ENCODE measurements at regions not wholly inside any gene's neighbourhood (a gene's known extent, or its start where the extent isn't known, plus 50 kb on each side); places are given as distances from the start of the nearest gene placed in this dataset.

DNA sequence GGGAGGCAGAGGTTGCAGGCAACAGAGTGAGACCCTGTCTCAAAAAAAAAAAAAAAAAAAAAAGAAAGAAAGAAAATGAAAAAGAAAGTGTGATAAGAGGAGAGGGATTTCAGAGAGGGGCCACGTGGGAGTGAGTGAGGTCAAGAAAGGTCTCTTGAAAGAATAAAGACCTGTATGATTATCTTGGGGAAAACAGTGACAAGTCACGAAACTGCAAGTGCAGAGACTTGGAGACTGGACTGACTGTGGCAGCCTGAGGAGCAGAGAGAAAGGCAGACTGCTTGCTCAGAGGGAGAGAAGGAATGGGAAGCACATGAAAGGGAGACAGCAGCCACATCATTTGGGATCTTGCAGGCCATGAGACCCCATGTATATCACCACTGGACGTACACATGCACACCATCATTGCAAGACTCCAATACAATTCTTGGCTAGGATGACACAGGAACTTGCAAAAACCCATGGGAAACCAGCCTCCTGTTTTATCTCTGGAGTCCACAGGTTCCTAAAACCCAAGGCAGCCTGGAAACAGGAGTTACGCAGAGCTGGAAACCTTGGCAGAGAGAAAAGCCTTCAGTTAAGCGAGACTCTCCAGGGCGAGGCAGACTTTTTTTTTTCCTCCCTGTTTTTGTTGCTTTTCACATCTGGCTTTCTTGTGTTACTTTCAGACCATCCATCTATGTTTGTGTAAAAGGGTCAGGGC is 207.0 kb upstream of the TBL1X start:
- H3K9ac ChIP-seq (ENCODE audit: low read length), result no peak overlapping the region
- no peak overlapping the region for H3K27ac ChIP-seq (ENCODE audit: low read length)
- H3K9me2 ChIP-seq (replicated peaks; ENCODE audit: low read length), result no peaks in the 10 kb centered on the region
- no peaks in the 10 kb centered on the region for H3K79me2 ChIP-seq (ENCODE audit: low read length)
- H3K4me1 ChIP-seq (ENCODE audit: insufficient read depth, low read length), result no peaks in the 10 kb centered on the region
- ChIA-PET CTCF (no interaction called here), POLR2A (ENCODE audit: unreplicated experiment) (no interaction called here)
- intact Hi-C loops (cut with micrococcal nuclease), result no loop called here
- DNase-seq (no peak), ATAC-seq (no peak)
- no peak overlapping the region for H3K4me3 ChIP-seq (ENCODE audit: low read length)
- H4K20me1 ChIP-seq (ENCODE audit: low read length), result no peaks in the 10 kb centered on the region
- H3K4me2 ChIP-seq (ENCODE audit: low read length), result no peak overlapping the region
- TF ChIP-seq EZH2phosphoT487 (IDR thresholded peaks at IDR 0.05; ENCODE audit: borderline replicate concordance, low read length), result no peak
- no peak for TF ChIP-seq EZH2 (IDR thresholded peaks at IDR 0.05; ENCODE audit: low read length, unreplicated experiment)
- TF ChIP-seq, protein P1, sequence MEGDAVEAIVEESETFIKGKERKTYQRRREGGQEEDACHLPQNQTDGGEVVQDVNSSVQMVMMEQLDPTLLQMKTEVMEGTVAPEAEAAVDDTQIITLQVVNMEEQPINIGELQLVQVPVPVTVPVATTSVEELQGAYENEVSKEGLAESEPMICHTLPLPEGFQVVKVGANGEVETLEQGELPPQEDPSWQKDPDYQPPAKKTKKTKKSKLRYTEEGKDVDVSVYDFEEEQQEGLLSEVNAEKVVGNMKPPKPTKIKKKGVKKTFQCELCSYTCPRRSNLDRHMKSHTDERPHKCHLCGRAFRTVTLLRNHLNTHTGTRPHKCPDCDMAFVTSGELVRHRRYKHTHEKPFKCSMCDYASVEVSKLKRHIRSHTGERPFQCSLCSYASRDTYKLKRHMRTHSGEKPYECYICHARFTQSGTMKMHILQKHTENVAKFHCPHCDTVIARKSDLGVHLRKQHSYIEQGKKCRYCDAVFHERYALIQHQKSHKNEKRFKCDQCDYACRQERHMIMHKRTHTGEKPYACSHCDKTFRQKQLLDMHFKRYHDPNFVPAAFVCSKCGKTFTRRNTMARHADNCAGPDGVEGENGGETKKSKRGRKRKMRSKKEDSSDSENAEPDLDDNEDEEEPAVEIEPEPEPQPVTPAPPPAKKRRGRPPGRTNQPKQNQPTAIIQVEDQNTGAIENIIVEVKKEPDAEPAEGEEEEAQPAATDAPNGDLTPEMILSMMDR (conservative IDR thresholded peaks at IDR 0.05; ENCODE audit: low read depth, low read length), result no peak
- no peak overlapping the region for H2AFZ ChIP-seq (ENCODE audit: low read length)
- BruUV-seq (replicated peaks), result no TSS peak
- H3K36me3 ChIP-seq (ENCODE audit: low read depth, low read length), result no peaks in the 10 kb centered on the region
- H3K9me3 ChIP-seq (ENCODE audit: low read length), result no peaks in the 10 kb centered on the region
- no peaks in the 10 kb centered on the region for H3F3A ChIP-seq (ENCODE audit: low read length, unreplicated experiment)
- H3K27me3 ChIP-seq (ENCODE audit: low read length), result no peaks in the 10 kb centered on the region

DNA sequence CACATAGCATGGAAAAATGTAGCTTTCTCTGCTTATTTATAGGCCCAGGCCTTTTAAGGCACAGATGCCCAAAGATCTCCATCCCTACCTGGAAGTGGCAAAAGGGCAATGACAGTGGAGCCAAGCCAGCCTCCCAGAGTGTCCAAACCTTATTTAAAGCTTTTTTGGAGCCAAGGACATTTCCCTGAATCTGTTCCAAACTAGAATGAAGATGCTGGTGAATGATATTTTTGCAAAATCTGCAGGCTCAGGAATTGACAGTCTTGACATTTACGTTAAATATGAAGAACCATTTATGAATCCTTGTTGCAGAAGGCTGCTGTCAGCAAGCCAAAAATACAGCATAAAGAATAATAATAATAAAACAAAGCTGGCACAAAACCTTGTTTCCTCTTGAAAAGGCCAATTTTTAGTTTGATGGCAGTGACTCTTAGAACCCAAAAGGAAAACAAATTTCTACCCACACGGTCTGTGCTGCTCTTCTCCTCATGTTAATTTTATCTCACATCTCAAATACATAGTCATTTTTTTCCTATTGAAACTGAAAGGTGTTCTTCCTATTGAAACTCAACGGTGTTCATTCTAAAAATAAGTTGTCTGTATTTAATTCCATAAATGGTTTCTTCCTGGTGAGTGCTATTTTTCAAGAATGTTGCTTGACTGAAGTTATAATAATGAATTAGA is 206.3 kb upstream of the TBL1X start:
- Histone ChIP-seq H3F3A (ENCODE audit: low read length, unreplicated experiment) (no peaks in the 10 kb centered on the region), H3K9me3 (ENCODE audit: low read length) (no peaks in the 10 kb centered on the region), H2AFZ (ENCODE audit: low read length) (no peak overlapping the region), H4K20me1 (ENCODE audit: low read length) (no peaks in the 10 kb centered on the region), H3K4me3 (ENCODE audit: low read length) (no peak overlapping the region), H3K9me2 (replicated peaks; ENCODE audit: low read length) (no peaks in the 10 kb centered on the region), H3K27ac (ENCODE audit: low read length) (no peak overlapping the region), H3K36me3 (ENCODE audit: low read depth, low read length) (no peaks in the 10 kb centered on the region), H3K4me2 (ENCODE audit: low read length) (no peak overlapping the region), H3K4me1 (ENCODE audit: insufficient read depth, low read length) (no peaks in the 10 kb centered on the region), H3K27me3 (ENCODE audit: low read length) (no peaks in the 10 kb centered on the region), H3K79me2 (ENCODE audit: low read length) (no peaks in the 10 kb centered on the region), H3K9ac (ENCODE audit: low read length) (no peak overlapping the region)
- no peak for ATAC-seq
- ChIA-PET POLR2A (ENCODE audit: unreplicated experiment) (no interaction called here), CTCF (no interaction called here)
- TF ChIP-seq EZH2phosphoT487 (IDR thresholded peaks at IDR 0.05; ENCODE audit: borderline replicate concordance, low read length) (no peak), EZH2 (IDR thresholded peaks at IDR 0.05; ENCODE audit: low read length, unreplicated experiment) (no peak)
- TF ChIP-seq, protein P1 (conservative IDR thresholded peaks at IDR 0.05; ENCODE audit: low read depth, low read length), result no peak
- intact Hi-C loops (cut with micrococcal nuclease), result no loop called here
- BruUV-seq (replicated peaks), result no TSS peak
- DNase-seq, result no peak

DNA sequence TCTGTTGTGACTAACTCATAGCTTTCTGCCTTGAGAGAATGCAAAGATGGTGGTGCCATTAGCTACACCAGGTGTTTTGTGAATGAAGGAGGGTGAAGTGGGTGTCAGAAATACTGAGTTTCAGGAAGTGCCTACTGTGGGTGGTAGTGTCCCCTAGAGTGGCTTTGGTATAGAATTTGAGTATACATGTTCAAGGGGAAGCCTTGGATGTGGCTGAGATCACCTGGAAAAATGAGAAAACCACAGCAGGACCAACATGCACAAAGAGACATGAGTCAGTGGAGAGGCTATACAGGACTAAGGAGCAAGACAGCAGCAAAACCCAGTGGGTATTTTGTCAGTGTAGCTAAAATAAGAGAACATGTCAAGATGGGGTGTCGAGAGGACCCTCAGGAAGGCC is 204.3 kb upstream of the TBL1X start:
- Histone ChIP-seq H3K27me3 (ENCODE audit: low read length) (no peaks in the 10 kb centered on the region), H3K27ac (ENCODE audit: low read length) (no peak overlapping the region), H3F3A (ENCODE audit: low read length, unreplicated experiment) (no peaks in the 10 kb centered on the region), H3K9me2 (replicated peaks; ENCODE audit: low read length) (no peaks in the 10 kb centered on the region), H4K20me1 (ENCODE audit: low read length) (no peaks in the 10 kb centered on the region), H3K4me2 (ENCODE audit: low read length) (no peak overlapping the region), H3K9me3 (ENCODE audit: low read length) (no peaks in the 10 kb centered on the region), H3K4me1 (ENCODE audit: insufficient read depth, low read length) (no peaks in the 10 kb centered on the region), H3K4me3 (ENCODE audit: low read length) (no peak overlapping the region), H3K9ac (ENCODE audit: low read length) (no peak overlapping the region), H2AFZ (ENCODE audit: low read length) (no peak overlapping the region), H3K36me3 (ENCODE audit: low read depth, low read length) (no peaks in the 10 kb centered on the region), H3K79me2 (ENCODE audit: low read length) (no peaks in the 10 kb centered on the region)
- POLR2A ChIA-PET (ENCODE audit: unreplicated experiment), result no interaction called here
- TF ChIP-seq EZH2phosphoT487 (IDR thresholded peaks at IDR 0.05; ENCODE audit: borderline replicate concordance, low read length), result no peak
- TF ChIP-seq EZH2 (IDR thresholded peaks at IDR 0.05; ENCODE audit: low read length, unreplicated experiment), result no peak
- TF ChIP-seq, protein P1 (conservative IDR thresholded peaks at IDR 0.05; ENCODE audit: low read depth, low read length), result no peak
- intact Hi-C loops (cut with micrococcal nuclease), result no loop called here
- DNase-seq (no peak), ATAC-seq (no peak)
- CTCF ChIA-PET, result no interaction called here
- no TSS peak for BruUV-seq (replicated peaks)

Measured in PC-3 (cell line).